Thyroid gland (tissue), 4 donors: ENCODE measurements at regions not wholly inside any gene's neighbourhood (a gene's known extent, or its start where the extent isn't known, plus 50 kb on each side); places are given as distances from the start of the nearest gene placed in this dataset.

ENCODE experiments used
- CTCF ChIP-seq, 6 experiments: fragments of 200-600 bp in 3 of 6; fragments of 450-650 bp in 3 of 6; sonication (generic) in 3 of 6; IDR thresholded peaks; one replicate each; pipeline ENCODE4 v1.5.1; 2016 to 2019; ENCODE audit warnings: antibody characterized with exemption in 6 of 6, mild to moderate bottlenecking in 2 of 6, inconsistent platforms in 1 of 6, moderate library complexity in 1 of 6
- POLR2A ChIP-seq, 2 donors: fragments of 450-650 bp; IDR thresholded peaks; one replicate each; pipeline ENCODE4 v1.6.1; 2017; ENCODE audit warnings: antibody characterized with exemption in 2 of 2, mild to moderate bottlenecking in 2 of 2, moderate library complexity in 1 of 2

GRCh38 chr9:80294318-80294717 lies 722.6 kb downstream of the TLE4 start:
- TF ChIP-seq CTCF (IDR thresholded peaks at IDR 0.05) = no peak
- TF ChIP-seq POLR2A (IDR thresholded peaks at IDR 0.05) = no peak
